HEK293 (cell line): ENCODE measurements at regions not wholly inside any gene's neighbourhood (a gene's known extent, or its start where the extent isn't known, plus 50 kb on each side); places are given as distances from the start of the nearest gene placed in this dataset.

Source experiments
- CTCF ChIA-PET: fragments of 350-600 bp; formaldehyde crosslinking; extraction: SDS; loops from one replicate; lab custom pipeline; 2021; ENCODE audit warnings: antibody characterized with exemption; lab: Yijun Ruan, JAX
- POLR2A ChIA-PET: fragments of 300-600 bp; formaldehyde crosslinking; extraction: SDS; loops from one replicate; lab custom pipeline; 2020; ENCODE audit warnings: antibody characterized with exemption, inconsistent platforms; lab: Yijun Ruan, JAX
- H3K27ac ChIP-seq: fragments of 200-500 bp; sonication (Bioruptor generic); 2 replicates; pipeline ENCODE4 v1.5.1; 2014; ENCODE audit warnings: low read depth, low read length, control low read depth, inconsistent platforms; ENCODE audit errors: extremely low read depth
- H3K36me3 ChIP-seq, 2 experiments: fragments of 200-500 bp in 1 of 2; sonication (Bioruptor generic) in 1 of 2; 1 replicate in 1 of 2; 2 replicates in 1 of 2; pipeline ENCODE4 v1.5.1; 2014 to 2017; ENCODE audit warnings: inconsistent platforms in 2 of 2, low read length in 2 of 2; ENCODE audit not compliant: control insufficient read depth in 2 of 2, insufficient read depth in 1 of 2
- H3K4me1 ChIP-seq: fragments of 200-500 bp; sonication (Bioruptor generic); 2 replicates; pipeline ENCODE4 v1.5.1; 2014; ENCODE audit warnings: mild to moderate bottlenecking, low read length, inconsistent platforms; ENCODE audit not compliant: control insufficient read depth, insufficient read depth
- H3K4me3 ChIP-seq: 2 replicates; pipeline ENCODE4 v1.5.1; 2011; ENCODE audit warnings: low read depth, mild to moderate bottlenecking, control low read depth, low read length, moderate library complexity
- H3K9me3 ChIP-seq: fragments of 200-500 bp; sonication (Bioruptor generic); 2 replicates; pipeline ENCODE4 v1.5.1; 2014; ENCODE audit warnings: low read depth, low read length, inconsistent platforms; ENCODE audit not compliant: control insufficient read depth, insufficient read depth
- PRDM10 ChIP-seq: fragments of 450-650 bp; formaldehyde crosslinking; IDR thresholded peaks from 2 replicates; pipeline ENCODE4 v1.5.1; 2016; ENCODE audit warnings: missing biosample characterization, missing genetic modification characterization
- SCRT1 ChIP-seq: fragments of 450-650 bp; formaldehyde crosslinking; IDR thresholded peaks from 2 replicates; pipeline ENCODE4 v1.5.1; 2016; ENCODE audit warnings: missing biosample characterization, missing genetic modification characterization, borderline replicate concordance
- SETDB1 ChIP-seq: IDR thresholded peaks from one replicate; pipeline ENCODE4 v1.6.1; 2017; ENCODE audit warnings: mild to moderate bottlenecking, low read length, moderate library complexity, mixed read lengths; ENCODE audit not compliant: insufficient read length
- TRIM28 ChIP-seq: IDR thresholded peaks from 2 replicates; pipeline ENCODE4 v1.6.1; 2011; ENCODE audit warnings: low read length, control low read depth, borderline replicate concordance
- ZBTB20 ChIP-seq: fragments of 450-650 bp; formaldehyde crosslinking; IDR thresholded peaks from 2 replicates; pipeline ENCODE4 v1.5.1; 2016; ENCODE audit warnings: missing biosample characterization, missing genetic modification characterization
- ZBTB21 ChIP-seq: fragments of 450-650 bp; formaldehyde crosslinking; IDR thresholded peaks from 2 replicates; pipeline ENCODE4 v1.5.1; 2017; ENCODE audit warnings: missing biosample characterization, missing genetic modification characterization
- ZFP69B ChIP-seq: fragments of 450-650 bp; formaldehyde crosslinking; IDR thresholded peaks from 2 replicates; pipeline ENCODE4 v1.5.1; 2016; ENCODE audit warnings: missing biosample characterization, missing genetic modification characterization
- ZNF132 ChIP-seq: fragments of 450-650 bp; formaldehyde crosslinking; IDR thresholded peaks from 2 replicates; pipeline ENCODE4 v1.5.1; 2017; ENCODE audit warnings: missing biosample characterization, missing genetic modification characterization, borderline replicate concordance
- ZNF174 ChIP-seq: fragments of 450-650 bp; formaldehyde crosslinking; IDR thresholded peaks from 2 replicates; pipeline ENCODE4 v1.5.0; 2017; ENCODE audit warnings: missing biosample characterization, mild to moderate bottlenecking, missing genetic modification characterization
- ZNF280C ChIP-seq: fragments of 450-650 bp; formaldehyde crosslinking; IDR thresholded peaks from 2 replicates; pipeline ENCODE4 v1.5.1; 2016; ENCODE audit warnings: missing biosample characterization, missing genetic modification characterization
- ZNF280D ChIP-seq: fragments of 450-650 bp; formaldehyde crosslinking; IDR thresholded peaks from 2 replicates; pipeline ENCODE4 v1.5.1; 2016; ENCODE audit warnings: missing biosample characterization, missing genetic modification characterization
- ZNF324 ChIP-seq: fragments of 450-650 bp; formaldehyde crosslinking; IDR thresholded peaks from 2 replicates; pipeline ENCODE4 v1.5.1; 2016; ENCODE audit warnings: missing biosample characterization, missing genetic modification characterization
- ZNF544 ChIP-seq: fragments of 450-650 bp; formaldehyde crosslinking; IDR thresholded peaks from 2 replicates; pipeline ENCODE4 v1.5.0; 2017; ENCODE audit warnings: missing biosample characterization, missing genetic modification characterization
- ZNF585B ChIP-seq: fragments of 450-650 bp; formaldehyde crosslinking; IDR thresholded peaks from 2 replicates; pipeline ENCODE4 v1.5.1; 2016; ENCODE audit warnings: missing biosample characterization, missing genetic modification characterization
- ZNF629 ChIP-seq: fragments of 450-650 bp; formaldehyde crosslinking; IDR thresholded peaks from 2 replicates; pipeline ENCODE4 v1.5.1; 2017; ENCODE audit warnings: missing biosample characterization, missing genetic modification characterization
- ZNF76 ChIP-seq: fragments of 450-650 bp; formaldehyde crosslinking; IDR thresholded peaks from 2 replicates; pipeline ENCODE4; 2016; ENCODE audit warnings: low read depth, missing biosample characterization, missing genetic modification characterization, borderline replicate concordance
- ZNF776 ChIP-seq: fragments of 450-650 bp; formaldehyde crosslinking; IDR thresholded peaks from 2 replicates; pipeline ENCODE4 v1.5.0; 2017; ENCODE audit warnings: missing biosample characterization, missing genetic modification characterization, borderline replicate concordance

- TF ChIP-seq ZNF324 = no peak
- peak; percentile 57 for TF ChIP-seq SETDB1
- TF ChIP-seq ZFP69B (tag by site-specific recombination) = no peak
- no peak for TF ChIP-seq ZNF280C (tag by site-specific recombination)
- TF ChIP-seq ZBTB21 (tag by site-specific recombination) = no peak
- peak; percentile 82 for TF ChIP-seq ZNF585B
- TF ChIP-seq TRIM28 = peak; percentile 60; the same call in 1 of the 2 replicates
- no peak for TF ChIP-seq ZNF776 (tag by site-specific recombination)
- TF ChIP-seq SCRT1 (tag by site-specific recombination) = no peak
- Histone ChIP-seq H3K4me3 (no peak overlapping the region), H3K36me3 (no peaks in the 10 kb centered on the region), H3K4me1 (no peaks in the 10 kb centered on the region), H3K9me3 (no peaks in the 10 kb centered on the region), H3K27ac (no peak overlapping the region)
- CTCF ChIA-PET = no interaction called here
- POLR2A ChIA-PET = no interaction called here
Measured at GRCh38 chr1:79239840-79240239, 233.3 kb upstream of the ADGRL4 start.

- Histone ChIP-seq H3K27ac (no peak overlapping the region), H3K4me1 (no peaks in the 10 kb centered on the region), H3K4me3 (no peak overlapping the region), H3K36me3 (no peaks in the 10 kb centered on the region), H3K9me3 (no peaks in the 10 kb centered on the region)
- ChIA-PET CTCF (interaction anchor here (0.6 kb wide), 1 partner anchor 177 kb away, joined by 3 read pairs; no protein-coding TSS in a partner anchor), POLR2A (no interaction called here)
- TF ChIP-seq ZNF280D (no peak), ZNF629 (tag by site-specific recombination) (no peak), ZNF174 (no peak), PRDM10 (tag by site-specific recombination) (no peak), ZNF544 (tag by site-specific recombination) (no peak), ZNF132 (tag by site-specific recombination) (no peak), ZBTB20 (tag by site-specific recombination) (no peak), ZNF76 (tag by site-specific recombination) (no peak)
Measured at GRCh38 chr1:79235301-79236002, 228.9 kb upstream of the ADGRL4 start.
